HCT116 (cell line): ENCODE measurements at regions not wholly inside any gene's neighbourhood (a gene's known extent, or its start where the extent isn't known, plus 50 kb on each side); places are given as distances from the start of the nearest gene placed in this dataset.

Source experiments
- ATAC-seq: fragments of 200-7000 bp; cut with Tn5 transposase; 2 replicates; pipeline ENCODE4 v1.9.1; 2020; ENCODE audit warnings: mild to moderate bottlenecking, moderate library complexity
- BruUV-seq: library from RNA; stranded (reverse); fragments of 400-500 nt; replicated peaks from 2 replicates; lab custom pipeline; 2021; lab: Mats Ljungman, UMichigan
- CTCF ChIA-PET: fragments of 300-600 bp; sonication (Branson Sonifier 250); formaldehyde crosslinking; loops from one replicate; lab custom pipeline; 2021; ENCODE audit warnings: antibody characterized with exemption; lab: Charles Lee
- POLR2A ChIA-PET: fragments of 300-600, 350-600 bp; sonication (Branson Sonifier 250); formaldehyde crosslinking; loops from one replicate; lab custom pipeline; 2021; ENCODE audit warnings: antibody characterized with exemption; lab: Charles Lee
- RAD21 ChIA-PET, 2 experiments: fragments of 300-600 bp; sonication (Branson Sonifier 250); formaldehyde crosslinking; loops; one replicate each; lab custom pipeline; 2023; ENCODE audit warnings: low total read pairs in 2 of 2; ENCODE audit not compliant: uncharacterized antibody in 2 of 2, unreplicated experiment in 2 of 2, low non-redundant PET in 1 of 2; lab: Charles Lee
- DNase-seq: peaks from one replicate; pipeline ENCODE4 v3.0.0-alpha.2; 2010; ENCODE audit warnings: low read depth, low spot score
- H2AFZ ChIP-seq: fragments of 200-600 bp; shearing (Covaris generic), sonication (generic); 2 replicates; pipeline ENCODE4 v1.6.1; 2017; ENCODE audit warnings: low read depth, mixed run types, mixed read lengths, antibody characterized with exemption, low read length; ENCODE audit not compliant: poor library complexity, severe bottlenecking
- H3K27ac ChIP-seq: 2 replicates; pipeline ENCODE4 v1.5.1; 2012; ENCODE audit warnings: low read depth, low read length
- H3K27me3 ChIP-seq: fragments of 200-600 bp; sonication (generic); 2 replicates; pipeline ENCODE4 v1.6.1; 2016; ENCODE audit warnings: mixed run types, low read length, mixed read lengths; ENCODE audit not compliant: insufficient read depth
- H3K36me3 ChIP-seq, 2 experiments: fragments of 200-500 bp in 1 of 2; fragments of 200-600 bp in 1 of 2; sonication (Bioruptor generic) in 1 of 2; sonication (generic) in 1 of 2; 2 replicates each; pipeline versions ENCODE4 v1.5.1 to v1.6.1; 2014 to 2016; ENCODE audit warnings: low read length in 2 of 2, inconsistent platforms in 1 of 2, mixed read lengths in 1 of 2, mixed run types in 1 of 2; ENCODE audit not compliant: insufficient read depth in 2 of 2, control insufficient read depth in 1 of 2
- H3K4me1 ChIP-seq, 2 experiments: fragments of 200-600 bp in 1 of 2; sonication (generic) in 1 of 2; 2 replicates each; pipeline versions ENCODE4 v1.5.1 to v1.6.1; 2012 to 2017; ENCODE audit warnings: low read length in 2 of 2, inconsistent platforms in 1 of 2, mild to moderate bottlenecking in 1 of 2, mixed read lengths in 1 of 2, mixed run types in 1 of 2, moderate library complexity in 1 of 2; ENCODE audit not compliant: insufficient read depth in 2 of 2, control insufficient read depth in 1 of 2
- H3K4me2 ChIP-seq: fragments of 200-600 bp; sonication (generic); 2 replicates; pipeline ENCODE4 v1.6.1; 2017; ENCODE audit warnings: mixed run types, low read length, mixed read lengths
- H3K4me3 ChIP-seq, 2 experiments: fragments of 200-600 bp in 1 of 2; sonication (generic) in 1 of 2; replicated peaks in 1 of 2; 2 replicates each; pipeline ENCODE4 v1.5.1; 2011 to 2016; ENCODE audit warnings: low read length in 2 of 2, control low read depth in 1 of 2, low read depth in 1 of 2, mild to moderate bottlenecking in 1 of 2, mixed read lengths in 1 of 2, mixed run types in 1 of 2
- H3K79me2 ChIP-seq: fragments of 200-600 bp; sonication (generic); 2 replicates; pipeline ENCODE4 v1.6.1; 2017; ENCODE audit warnings: mild to moderate bottlenecking, mixed run types, low read length, moderate library complexity, mixed read lengths; ENCODE audit not compliant: insufficient read depth
- H3K9ac ChIP-seq: fragments of 200-600 bp; sonication (generic); 2 replicates; pipeline ENCODE4 v1.6.1; 2016; ENCODE audit warnings: low read length, mixed read lengths
- H3K9me2 ChIP-seq: fragments of 200-600 bp; sonication (generic), shearing (Covaris generic); 2 replicates; pipeline ENCODE4 v1.6.1; 2017; ENCODE audit warnings: mixed run types, mild to moderate bottlenecking, moderate library complexity; ENCODE audit not compliant: insufficient read depth
- H3K9me3 ChIP-seq, 2 experiments: fragments of 200-500 bp in 1 of 2; fragments of 200-600 bp in 1 of 2; sonication (Bioruptor generic) in 1 of 2; sonication (generic) in 1 of 2; 2 replicates each; pipeline ENCODE4 v1.6.1; 2014 to 2017; ENCODE audit warnings: low read length in 2 of 2, mixed read lengths in 2 of 2, inconsistent platforms in 1 of 2, low read depth in 1 of 2, mild to moderate bottlenecking in 1 of 2, mixed run types in 1 of 2, moderate library complexity in 1 of 2; ENCODE audit not compliant: control insufficient read depth in 1 of 2, insufficient read depth in 1 of 2
- H4K20me1 ChIP-seq: fragments of 200-600 bp; sonication (generic), shearing (Covaris generic); 2 replicates; pipeline ENCODE4 v1.6.1; 2017; ENCODE audit warnings: mixed run types, mild to moderate bottlenecking, moderate library complexity; ENCODE audit not compliant: insufficient read depth
- ATF3 ChIP-seq: IDR thresholded peaks from 2 replicates; pipeline ENCODE4 v1.6.1; 2012
- CEBPB ChIP-seq: IDR thresholded peaks from 2 replicates; pipeline ENCODE4 v1.6.1; 2012; ENCODE audit warnings: low read depth
- POLR2A ChIP-seq: IDR thresholded peaks from 2 replicates; pipeline ENCODE4 v1.7.0; 2011; ENCODE audit warnings: borderline replicate concordance; ENCODE audit not compliant: insufficient read depth, insufficient read length; ENCODE audit errors: extremely low read depth
- SIN3A ChIP-seq: IDR thresholded peaks from 2 replicates; pipeline ENCODE4 v1.6.1; 2012; ENCODE audit warnings: low read depth
- SP1 ChIP-seq: IDR thresholded peaks from 2 replicates; pipeline ENCODE4 v1.6.1; 2012; ENCODE audit warnings: low read depth
- TCF7L2 ChIP-seq: IDR thresholded peaks from 2 replicates; pipeline ENCODE4 v1.7.0; 2011; ENCODE audit warnings: borderline replicate concordance, inconsistent platforms; ENCODE audit not compliant: insufficient read depth, insufficient read length; ENCODE audit errors: extremely low read depth
- ZBTB33 ChIP-seq: IDR thresholded peaks from 2 replicates; pipeline ENCODE4 v1.6.1; 2011; ENCODE audit warnings: mild to moderate bottlenecking, low read length, moderate library complexity; ENCODE audit not compliant: insufficient replicate concordance; ENCODE audit errors: extremely low read depth
- ZNF274 ChIP-seq: fragments of 200-500 bp; sonication (Bioruptor generic); IDR thresholded peaks from 2 replicates; pipeline ENCODE4 v1.6.1; 2014; ENCODE audit warnings: mild to moderate bottlenecking, low read depth, low read length, inconsistent platforms
- intact Hi-C: fragments of 100-400 bp; cut with micrococcal nuclease; formaldehyde crosslinking; loops from 2 replicates; pipeline ENCODE4 v1.10.0; 2022

- no peak overlapping the region for H3K27ac ChIP-seq
- H3K4me3 ChIP-seq, result no peak overlapping the region
- ChIA-PET CTCF (no interaction called here), POLR2A (no interaction called here), RAD21 (no interaction called here)
- no peak overlapping the region for H3K4me2 ChIP-seq
- no peaks in the 10 kb centered on the region for H3K9me2 ChIP-seq
- intact Hi-C loops, result no loop called here
- no peak overlapping the region for H3K9ac ChIP-seq
- no peaks in the 10 kb centered on the region for H3K79me2 ChIP-seq
- BruUV-seq, result no TSS peak
- H3K4me1 ChIP-seq, result no peaks in the 10 kb centered on the region
- H3K27me3 ChIP-seq, result no peaks in the 10 kb centered on the region
- DNase-seq, result no peak
- no peaks in the 10 kb centered on the region for H3K36me3 ChIP-seq
- H4K20me1 ChIP-seq, result no peaks in the 10 kb centered on the region
- no peaks in the 10 kb centered on the region for H3K9me3 ChIP-seq
- TF ChIP-seq POLR2A, result no peak
- TF ChIP-seq ZBTB33, result no peak
- TF ChIP-seq CEBPB, result no peak
- no peak for TF ChIP-seq TCF7L2
- no peak for TF ChIP-seq SP1
- no peak for TF ChIP-seq SIN3A
- TF ChIP-seq ATF3, result no peak
- TF ChIP-seq ZNF274, result no peak
- no peak overlapping the region for H2AFZ ChIP-seq
- ATAC-seq, result no peak
These were observed 680.1 kb upstream of the PTBP2 start for GRCh38 chr1:96041470-96041869.
